ENCODE measurements at regions not wholly inside any gene's neighbourhood (a gene's known extent, or its start where the extent isn't known, plus 50 kb on each side); places are given as distances from the start of the nearest gene placed in this dataset.

GRCh38 chr6:139927236-139927635 is 552.8 kb upstream of the CITED2 start:
- peaks cover 15% of the 10 kb centered on the region for H3K4me1 Mint-ChIP-seq
- no peak overlapping the region for H3K4me3 Mint-ChIP-seq
- no peak overlapping the region for H3K4me2 ChIP-seq
- TF ChIP-seq EZH2phosphoT487 (IDR thresholded peaks at IDR 0.05), result no peak
- peak; percentile 35 for TF ChIP-seq CTCF (IDR thresholded peaks at IDR 0.05)
- no peak for TF ChIP-seq EZH2 (IDR thresholded peaks at IDR 0.05)
- H3K36me3 Mint-ChIP-seq, result no peaks in the 10 kb centered on the region
- peaks cover 3% of the 10 kb centered on the region for H3K9me3 Mint-ChIP-seq
- H3K27me3 Mint-ChIP-seq (ENCODE audit: insufficient read depth, low read depth), result peaks cover 2% of the 10 kb centered on the region
- H3K27me3 ChIP-seq, result no peaks in the 10 kb centered on the region
- H4K20me1 ChIP-seq (ENCODE audit: low read depth), result no peaks in the 10 kb centered on the region
- H3K27ac Mint-ChIP-seq, result no peak overlapping the region
- H3F3A ChIP-seq (ENCODE audit: low read depth), result no peaks in the 10 kb centered on the region
- H3K79me2 ChIP-seq (ENCODE audit: low read depth), result no peaks in the 10 kb centered on the region
- no peaks in the 10 kb centered on the region for H3K36me3 ChIP-seq
- H2AFZ ChIP-seq (replicated peaks), result no peak overlapping the region
- H3K9ac ChIP-seq, result no peak overlapping the region
- no peak overlapping the region for H3K4me3 ChIP-seq
- no peak overlapping the region for H3K27ac ChIP-seq
- peaks cover 4% of the 10 kb centered on the region for H3K4me1 ChIP-seq
- no peak for DNase-seq (ENCODE audit: low spot score)
- H3K9me3 ChIP-seq (ENCODE audit: low read depth), result no peaks in the 10 kb centered on the region

GRCh38 chr6:139926711-139927110 is 552.3 kb upstream of the CITED2 start:
- H3K27ac Mint-ChIP-seq, result no peak overlapping the region
- Histone ChIP-seq H2AFZ (replicated peaks) (peak overlapping the region; percentile 30), H4K20me1 (ENCODE audit: low read depth) (no peaks in the 10 kb centered on the region), H3K9ac (no peak overlapping the region), H3K9me3 (ENCODE audit: low read depth) (no peaks in the 10 kb centered on the region), H3K4me1 (peaks cover 4% of the 10 kb centered on the region), H3K79me2 (ENCODE audit: low read depth) (no peaks in the 10 kb centered on the region), H3F3A (ENCODE audit: low read depth) (no peaks in the 10 kb centered on the region), H3K27ac (no peak overlapping the region), H3K36me3 (no peaks in the 10 kb centered on the region), H3K27me3 (no peaks in the 10 kb centered on the region), H3K4me2 (no peak overlapping the region), H3K4me3 (no peak overlapping the region)
- H3K4me1 Mint-ChIP-seq, result peaks cover 13% of the 10 kb centered on the region
- no peaks in the 10 kb centered on the region for H3K36me3 Mint-ChIP-seq
- peaks cover 5% of the 10 kb centered on the region for H3K9me3 Mint-ChIP-seq
- DNase-seq (ENCODE audit: low spot score), result no peak
- peaks cover 2% of the 10 kb centered on the region for H3K27me3 Mint-ChIP-seq (ENCODE audit: insufficient read depth, low read depth)
- TF ChIP-seq EZH2phosphoT487 (IDR thresholded peaks at IDR 0.05) (no peak), CTCF (IDR thresholded peaks at IDR 0.05) (no peak), EZH2 (IDR thresholded peaks at IDR 0.05) (no peak)
- no peak overlapping the region for H3K4me3 Mint-ChIP-seq

GRCh38 chr6:139925894-139926641 is 551.6 kb upstream of the CITED2 start:
- H2AFZ ChIP-seq (replicated peaks), result peak overlapping the region; percentile 30
- no peaks in the 10 kb centered on the region for H3K36me3 Mint-ChIP-seq
- peaks cover 2% of the 10 kb centered on the region for H3K27me3 Mint-ChIP-seq (ENCODE audit: insufficient read depth, low read depth)
- no peak overlapping the region for H3K4me3 ChIP-seq
- no peaks in the 10 kb centered on the region for H3K79me2 ChIP-seq (ENCODE audit: low read depth)
- H3K4me3 Mint-ChIP-seq, result no peak overlapping the region
- DNase-seq (ENCODE audit: low spot score), result no peak
- no peaks in the 10 kb centered on the region for H4K20me1 ChIP-seq (ENCODE audit: low read depth)
- no peaks in the 10 kb centered on the region for H3F3A ChIP-seq (ENCODE audit: low read depth)
- no peak overlapping the region for H3K9ac ChIP-seq
- no peaks in the 10 kb centered on the region for H3K36me3 ChIP-seq
- TF ChIP-seq CTCF (IDR thresholded peaks at IDR 0.05), result no peak
- no peak for TF ChIP-seq EZH2 (IDR thresholded peaks at IDR 0.05)
- no peak for TF ChIP-seq EZH2phosphoT487 (IDR thresholded peaks at IDR 0.05)
- H3K4me2 ChIP-seq, result no peak overlapping the region
- peaks cover 7% of the 10 kb centered on the region for H3K9me3 Mint-ChIP-seq
- no peak overlapping the region for H3K27ac ChIP-seq
- no peaks in the 10 kb centered on the region for H3K27me3 ChIP-seq
- H3K4me1 Mint-ChIP-seq, result peaks cover 10% of the 10 kb centered on the region
- no peaks in the 10 kb centered on the region for H3K9me3 ChIP-seq (ENCODE audit: low read depth)
- peaks cover 4% of the 10 kb centered on the region for H3K4me1 ChIP-seq
- peak overlapping the region; percentile 44 for H3K27ac Mint-ChIP-seq
